GOT3 (cell line): ENCODE measurements at regions not wholly inside any gene's neighbourhood (a gene's known extent, or its start where the extent isn't known, plus 50 kb on each side); places are given as distances from the start of the nearest gene placed in this dataset.
"Not testable (repeated sequence)": the region's sequence is repeated elsewhere in the genome, so short reads cannot be mapped to it uniquely, and the experiment has no call there.

ENCODE experiments used
- DNase-seq: peaks from one replicate; lab custom pipeline; 2025; ENCODE audit warnings: mixed read lengths; lab: John Stamatoyannopoulos, UW

GRCh38 chr2:111425789-111426201, 305.1 kb downstream of the BCL2L11 start:
- not testable (repeated sequence) for DNase-seq

- not testable (repeated sequence) for DNase-seq
Observed at GRCh38 chr2:111427346-111427745, 306.6 kb downstream of the BCL2L11 start.

- DNase-seq = not testable (repeated sequence)
Observed at GRCh38 chr2:111428915-111429314, 308.2 kb downstream of the BCL2L11 start.

- not testable (repeated sequence) for DNase-seq
Observed at GRCh38 chr2:111429353-111429752, 308.6 kb downstream of the BCL2L11 start.

- not testable (repeated sequence) for DNase-seq
Observed at GRCh38 chr2:111430817-111431661, 310.3 kb downstream of the BCL2L11 start.

- not testable (repeated sequence) for DNase-seq
Observed at GRCh38 chr2:111432423-111432822, 311.7 kb downstream of the BCL2L11 start.

GRCh38 chr2:111432916-111433499, 312.3 kb downstream of the BCL2L11 start:
- DNase-seq = not testable (repeated sequence)

GRCh38 chr2:111433892-111434607, 313.3 kb downstream of the BCL2L11 start:
- DNase-seq = not testable (repeated sequence)

GRCh38 chr2:111434608-111434939, 313.9 kb downstream of the BCL2L11 start:
- DNase-seq = not testable (repeated sequence)

- not testable (repeated sequence) for DNase-seq
Observed at GRCh38 chr2:111435553-111436310, 315.0 kb downstream of the BCL2L11 start.

- DNase-seq = not testable (repeated sequence)
Observed at GRCh38 chr2:111436411-111436810, 315.7 kb downstream of the BCL2L11 start.

GRCh38 chr2:111437288-111437990, 316.7 kb downstream of the BCL2L11 start:
- DNase-seq = not testable (repeated sequence)

- DNase-seq = not testable (repeated sequence)
Observed at GRCh38 chr2:111438161-111438560, 317.4 kb downstream of the BCL2L11 start.

- not testable (repeated sequence) for DNase-seq
Observed at GRCh38 chr2:111439237-111439636, 318.5 kb downstream of the BCL2L11 start.

- DNase-seq = not testable (repeated sequence)
Observed at GRCh38 chr2:111441614-111442013, 320.9 kb downstream of the BCL2L11 start.

GRCh38 chr2:111442767-111443454, 322.2 kb downstream of the BCL2L11 start:
- DNase-seq = not testable (repeated sequence)

GRCh38 chr2:111444516-111444915, 323.8 kb downstream of the BCL2L11 start:
- not testable (repeated sequence) for DNase-seq

GRCh38 chr2:111445191-111445929, 324.6 kb downstream of the BCL2L11 start:
- not testable (repeated sequence) for DNase-seq

- DNase-seq = not testable (repeated sequence)
Observed at GRCh38 chr2:111445941-111446340, 325.2 kb downstream of the BCL2L11 start.

- not testable (repeated sequence) for DNase-seq
Observed at GRCh38 chr2:111447482-111447881, 326.8 kb downstream of the BCL2L11 start.
